ENCODE measurements at regions not wholly inside any gene's neighbourhood (a gene's known extent, or its start where the extent isn't known, plus 50 kb on each side); places are given as distances from the start of the nearest gene placed in this dataset.

DNA sequence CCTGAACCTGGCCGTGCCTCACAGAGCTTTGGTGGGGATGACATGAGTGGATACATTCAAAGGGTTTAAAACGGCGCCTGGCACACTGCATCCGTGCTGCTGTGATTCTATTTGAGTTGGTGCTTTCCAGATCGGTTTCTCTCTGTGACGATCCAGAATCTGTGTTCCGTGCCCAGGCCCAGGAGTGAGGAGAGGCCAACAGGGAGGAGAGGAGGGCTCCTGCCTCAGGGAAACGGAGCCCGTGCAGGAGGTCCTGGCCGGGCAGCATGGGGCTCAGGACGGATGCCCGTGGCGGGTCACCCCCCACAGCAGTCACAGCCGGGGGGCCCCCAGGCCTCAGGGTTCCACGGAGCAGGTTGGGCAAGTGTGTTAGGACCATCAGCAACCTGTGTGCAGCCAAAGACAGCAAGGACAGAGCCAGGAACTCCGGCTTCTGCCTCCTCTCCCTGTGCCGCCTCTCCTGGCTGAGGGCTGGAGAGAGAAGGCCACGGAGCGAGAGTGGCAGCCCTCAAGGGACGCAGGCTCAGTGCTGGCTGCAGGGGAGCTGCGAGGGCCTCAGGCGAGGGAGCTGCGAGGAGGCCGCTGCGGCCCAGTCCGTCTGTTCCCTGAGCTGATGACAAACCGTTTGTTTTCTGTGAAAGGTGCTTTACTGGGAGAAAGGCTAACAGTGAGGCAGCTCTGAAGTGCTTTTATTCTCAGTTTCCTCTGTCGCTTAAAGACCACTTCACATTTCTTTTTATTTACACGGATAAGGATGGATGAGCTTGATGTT is 99.3 kb downstream of the METRNL start:
- DNase-seq: peak; percentile 86

DNA sequence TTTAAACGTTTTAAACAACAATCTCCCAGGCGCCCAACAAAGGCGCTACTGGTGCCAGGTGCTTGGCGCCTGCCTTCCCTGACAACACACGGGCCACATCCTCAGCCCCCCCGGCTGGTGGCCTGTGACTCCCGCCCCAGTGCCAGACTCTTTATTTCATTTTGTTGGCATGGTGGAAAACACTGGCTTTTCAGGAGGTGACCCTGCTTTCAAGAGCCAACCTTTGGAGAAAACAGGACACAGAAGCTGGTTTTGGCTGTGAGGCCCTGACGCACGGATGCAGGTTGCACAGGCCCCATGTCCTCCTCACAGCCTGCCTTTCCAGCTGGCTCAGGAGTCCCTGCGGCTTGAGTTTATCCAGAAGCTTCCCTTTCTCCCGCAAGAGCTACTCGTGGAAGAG is 100.0 kb downstream of the METRNL start:
- no peak for DNase-seq

DNA sequence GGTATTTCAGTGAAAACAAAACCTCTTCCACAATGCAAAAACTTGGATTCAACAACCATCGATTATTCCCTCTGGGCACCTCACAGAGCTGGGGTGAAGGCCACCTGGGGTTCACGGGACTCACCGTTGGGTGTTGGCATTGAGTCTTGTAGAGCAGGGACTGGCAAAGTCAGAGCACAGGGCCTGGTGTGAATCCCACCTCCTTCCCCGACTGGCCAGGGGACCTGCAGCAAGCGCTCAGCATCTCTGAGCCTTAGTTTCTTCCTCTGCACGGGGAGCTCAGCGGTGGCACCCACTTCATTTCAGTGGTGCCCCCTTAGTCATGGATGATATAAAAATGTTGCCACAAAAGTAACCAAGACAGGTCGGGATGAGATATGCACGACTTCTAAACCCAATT is 100.4 kb downstream of the METRNL start:
- DNase-seq: no peak

DNA sequence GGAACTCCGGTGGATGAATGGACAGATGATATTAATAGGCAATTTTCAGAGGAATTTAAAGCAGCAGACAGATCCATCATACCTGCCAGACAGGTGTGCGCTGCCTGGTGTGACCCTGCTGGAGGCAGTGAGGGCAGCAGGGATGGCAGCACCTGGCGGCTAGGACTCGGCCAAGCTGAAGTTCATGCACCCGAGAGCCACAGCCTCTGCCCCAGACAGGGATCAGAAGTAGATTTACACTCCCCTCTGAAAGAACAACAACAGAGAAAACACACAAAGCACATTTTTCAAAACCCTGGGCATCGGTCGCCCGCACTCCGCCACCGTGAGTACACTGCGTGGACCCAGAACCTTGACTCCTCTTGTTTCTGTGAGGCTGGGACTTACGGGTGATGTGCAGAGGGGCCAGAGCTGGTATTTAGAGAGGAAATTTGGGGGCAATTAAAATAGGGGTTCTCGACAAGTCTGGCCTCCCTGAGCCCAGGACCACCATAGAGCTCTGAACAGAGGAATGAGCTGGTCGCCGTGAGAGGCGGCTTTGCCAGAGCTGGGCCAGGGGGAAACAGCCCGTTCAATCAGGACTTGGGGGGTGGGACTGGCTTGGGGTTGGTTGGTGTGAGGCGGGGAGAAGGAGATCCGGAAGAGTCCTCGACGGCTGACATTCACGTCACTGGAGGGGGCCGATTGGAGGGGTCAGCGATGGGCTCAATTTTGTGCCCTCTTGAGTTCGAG is 101.0 kb downstream of the METRNL start:
- peak; percentile 14 for DNase-seq

- DNase-seq: no peak
These were observed 101.6 kb downstream of the METRNL start for GRCh38 chr17:83180996-83181481.

DNA sequence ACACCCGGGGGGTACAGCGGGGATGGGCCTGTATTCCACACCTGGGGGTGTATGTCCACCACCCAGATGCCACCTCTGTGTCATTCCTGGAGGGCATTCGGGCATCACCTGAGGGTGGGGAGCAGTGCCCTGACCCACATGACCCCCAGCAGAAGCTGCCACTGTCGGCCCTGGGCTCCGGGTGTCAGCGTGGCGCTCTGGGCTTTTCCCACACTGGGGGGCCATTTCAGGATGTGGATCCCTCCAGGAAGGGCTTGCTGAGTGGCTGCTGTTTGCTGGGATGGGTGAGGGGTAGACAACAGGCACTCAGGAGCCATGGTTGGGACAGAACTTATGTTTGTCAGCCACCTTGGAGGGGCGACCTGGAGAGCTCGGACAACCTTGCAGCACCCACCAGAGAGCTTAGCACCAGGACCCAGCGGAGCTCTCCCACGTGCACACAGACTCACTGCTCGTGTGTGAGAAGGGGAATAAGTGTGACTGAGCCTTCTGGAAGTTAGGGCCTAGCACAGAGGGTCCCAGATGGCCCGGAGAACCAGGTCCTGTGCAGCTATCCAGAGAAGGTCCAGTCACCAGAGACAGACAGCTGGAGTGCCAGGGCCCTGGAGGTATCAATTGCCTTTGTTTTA is 102.7 kb downstream of the METRNL start:
- DNase-seq: no peak

- no peak for DNase-seq
These were observed 103.3 kb downstream of the METRNL start for GRCh38 chr17:83182620-83183101.

- DNase-seq: no peak
These were observed 103.9 kb downstream of the METRNL start for GRCh38 chr17:83183145-83183948.

- DNase-seq: no peak
These were observed 104.6 kb downstream of the METRNL start for GRCh38 chr17:83183951-83184506.

DNA sequence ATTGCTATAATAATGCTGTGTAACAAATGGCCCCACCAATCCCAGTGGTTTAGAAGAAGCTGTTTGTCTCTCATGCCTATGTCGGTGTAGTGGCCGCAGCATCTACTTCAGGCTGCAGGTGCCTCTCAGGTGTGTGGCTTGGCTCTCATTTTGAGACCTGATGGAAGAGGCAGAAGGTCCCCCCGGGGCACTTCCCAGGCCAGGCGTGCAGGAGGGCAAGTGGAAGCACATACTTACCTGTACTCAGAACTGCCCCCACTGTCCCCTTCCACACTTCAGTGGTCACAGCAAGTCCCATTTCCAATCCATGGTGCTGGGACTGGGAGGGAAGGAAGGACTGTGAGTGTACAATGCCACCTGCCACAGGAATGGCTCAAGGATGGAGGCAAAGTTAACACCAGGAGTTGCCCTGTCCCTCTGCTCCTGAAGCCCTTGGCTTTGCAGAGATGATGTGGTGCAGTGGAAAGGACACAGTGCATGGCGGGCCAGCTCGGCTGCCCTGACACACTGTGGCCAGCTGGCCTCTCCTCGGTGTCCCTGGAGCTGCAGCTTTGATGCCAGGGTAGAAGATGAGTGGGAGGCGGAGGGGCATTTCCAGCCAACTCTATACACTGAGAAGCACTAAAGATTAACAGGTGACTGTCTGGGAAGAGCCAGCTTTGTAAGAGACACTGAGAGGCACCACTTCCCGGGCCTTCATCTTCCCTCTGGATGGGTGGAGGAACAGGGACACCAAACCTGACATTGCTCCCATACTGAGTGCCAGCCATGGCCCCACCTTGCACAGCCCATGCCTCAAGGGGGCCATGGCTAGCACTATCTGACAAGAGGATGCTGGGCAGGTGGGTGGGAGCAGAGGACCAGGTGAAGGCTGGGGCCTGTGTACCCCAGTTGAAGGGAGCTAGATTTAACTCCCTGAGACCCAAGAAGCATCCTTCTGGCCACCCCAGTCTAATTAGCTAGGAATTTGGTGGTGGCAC is 105.9 kb downstream of the METRNL start:
- no peak for DNase-seq

- DNase-seq: no peak
These were observed 106.8 kb downstream of the METRNL start for GRCh38 chr17:83186226-83186625.

DNA sequence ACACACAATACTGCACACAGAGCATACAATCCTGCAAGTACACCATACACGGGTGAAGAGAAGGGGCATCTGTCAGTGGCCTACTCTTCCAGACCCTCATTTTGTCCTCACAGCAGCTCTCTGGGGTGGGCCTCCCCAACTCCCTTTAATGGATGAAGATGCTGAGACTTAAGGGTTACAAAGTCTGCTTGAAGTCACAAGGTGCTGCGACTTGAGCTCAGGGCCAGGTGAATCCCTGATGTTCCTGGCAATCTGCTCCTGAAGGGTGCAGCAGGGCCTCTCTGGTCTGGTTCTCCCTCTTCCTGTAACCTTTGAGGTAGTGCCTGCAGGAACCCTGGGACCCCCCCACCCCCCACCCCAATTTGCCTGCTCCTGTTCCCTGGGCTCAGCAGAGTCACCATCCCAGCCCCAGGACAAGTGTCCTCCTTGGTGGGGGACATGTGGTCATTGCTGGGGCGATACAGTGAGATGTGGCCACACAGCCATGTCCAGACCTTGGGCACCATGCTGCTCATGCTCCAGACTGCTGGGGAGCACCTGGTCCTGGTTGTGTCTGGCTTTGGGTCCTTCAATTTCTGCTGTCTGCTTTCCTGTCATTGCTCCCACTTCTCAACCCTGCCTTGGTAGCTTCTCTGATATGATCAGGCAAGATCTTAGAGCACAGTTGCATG is 107.5 kb downstream of the METRNL start:
- no peak for DNase-seq

DNA sequence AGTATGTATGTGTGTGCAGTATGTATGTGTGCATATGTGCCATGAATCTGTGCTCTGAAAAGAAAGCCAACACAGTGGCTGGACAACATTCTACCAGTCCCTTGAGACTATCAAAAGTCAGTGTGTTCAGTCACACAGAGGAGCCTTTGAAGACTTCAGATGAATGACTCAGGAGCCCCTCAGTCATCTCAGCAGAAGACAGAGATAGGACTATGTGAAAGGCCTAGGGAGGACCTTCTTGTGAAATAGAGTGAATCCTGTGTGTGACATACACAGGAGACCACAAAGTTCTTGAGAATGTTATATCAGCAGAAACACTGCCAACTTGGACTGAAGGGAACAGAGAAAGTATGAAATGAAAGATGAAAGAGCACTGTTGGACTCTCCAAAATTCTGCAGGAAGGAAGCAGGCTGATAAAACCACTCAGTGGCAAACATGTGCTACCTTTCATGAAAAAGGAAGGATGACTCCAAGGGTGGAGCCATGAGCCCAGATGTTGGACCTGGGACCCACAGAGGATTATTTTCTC is 108.4 kb downstream of the METRNL start:
- DNase-seq: no peak

DNA sequence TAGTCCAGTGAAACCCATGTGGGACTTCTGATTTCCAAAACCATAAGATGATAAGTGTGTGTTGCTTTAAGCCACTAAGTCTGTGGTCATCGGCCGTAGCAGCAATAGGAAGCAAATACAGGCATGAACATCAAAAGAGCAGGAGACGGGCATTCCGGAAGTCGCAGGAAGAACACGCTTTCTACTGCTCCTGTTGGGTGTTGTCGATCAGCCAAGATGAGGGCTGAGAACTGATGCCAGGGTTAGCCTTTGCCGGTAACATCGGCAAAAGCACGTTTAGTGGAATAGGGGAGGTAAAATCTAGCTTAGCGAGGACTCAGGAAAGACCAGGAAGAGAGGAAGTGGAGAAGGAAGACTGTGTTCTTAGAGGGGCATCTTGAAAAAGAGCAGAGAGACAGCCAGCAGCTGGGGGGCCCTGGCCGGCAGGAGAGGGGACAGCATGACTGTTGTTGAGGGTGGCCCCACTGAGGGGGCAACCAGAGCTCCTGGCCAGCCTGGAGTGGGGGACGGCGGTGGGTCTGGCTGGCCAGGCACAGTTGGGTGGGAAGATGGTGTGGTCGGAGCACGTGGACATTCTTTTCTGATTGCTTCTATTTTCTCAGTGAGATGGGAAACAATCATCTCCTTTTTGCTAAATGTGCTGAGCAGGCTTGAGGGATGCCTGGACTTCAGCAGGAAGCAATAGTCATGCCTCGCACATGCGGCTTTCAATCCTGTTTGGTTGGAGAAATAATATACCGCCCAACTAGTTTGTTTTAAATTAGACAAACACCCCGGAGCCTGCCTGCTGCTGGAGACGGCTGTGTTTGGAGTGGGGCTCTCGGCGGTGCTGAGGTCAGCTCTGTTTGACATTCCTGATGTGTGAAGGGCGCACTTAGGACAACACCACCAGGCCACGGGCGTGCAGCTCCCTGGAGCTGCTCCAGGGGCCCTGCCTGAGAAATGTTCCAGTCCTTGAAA is 109.9 kb downstream of the METRNL start:
- no peak for DNase-seq

GRCh38 chr17:83190004-83190385 is 110.6 kb downstream of the METRNL start:
- no peak for DNase-seq

DNA sequence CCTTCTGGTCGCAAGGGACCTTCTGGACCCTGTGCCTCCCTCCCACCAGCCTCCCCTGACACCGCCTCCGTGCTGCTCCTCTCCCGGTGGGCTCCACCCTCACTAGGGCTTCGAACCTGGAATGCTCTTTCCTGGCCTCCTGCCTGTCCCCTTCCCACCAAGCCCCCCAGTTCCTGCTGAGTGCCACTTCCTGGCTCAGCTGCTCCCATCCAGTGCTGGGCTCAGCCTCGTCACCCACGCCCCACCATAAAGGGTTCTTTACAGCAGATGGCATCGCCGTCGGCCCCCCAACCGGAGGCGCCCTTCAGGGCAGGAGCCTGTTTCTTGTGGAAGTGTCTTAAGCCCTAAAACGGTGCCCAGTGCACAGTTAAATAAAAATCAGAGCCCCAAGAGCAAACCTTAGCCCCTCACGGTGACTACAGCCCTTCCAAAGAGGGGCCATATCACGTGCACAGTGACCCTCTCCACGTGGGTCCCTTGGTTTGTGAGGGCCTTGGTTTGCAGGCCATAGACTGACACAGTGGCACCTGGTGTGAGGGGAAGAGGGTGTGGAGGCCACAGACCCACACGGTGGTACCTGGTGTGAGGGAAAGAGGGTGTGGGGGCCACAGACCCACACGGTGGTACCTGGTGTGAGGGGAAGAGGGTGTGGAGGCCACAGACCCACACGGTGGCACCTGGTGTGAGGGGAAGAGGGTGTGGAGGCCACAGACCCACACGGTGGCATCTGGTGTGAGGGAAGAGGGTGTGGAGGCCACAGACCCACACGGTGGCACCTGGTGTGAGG is 111.4 kb downstream of the METRNL start:
- DNase-seq: no peak

- no peak for DNase-seq
These were observed 112.2 kb downstream of the METRNL start for GRCh38 chr17:83191388-83192160.

All from DMS79 treated with DMSO at 0.1 percent for 48 hours (cell line).